CD14-positive monocyte (primary cell): ENCODE measurements at regions not wholly inside any gene's neighbourhood (a gene's known extent, or its start where the extent isn't known, plus 50 kb on each side); places are given as distances from the start of the nearest gene placed in this dataset.

Source experiments
- DNase-seq, 3 donors: peaks; one replicate each; pipeline ENCODE4 v3.0.0-alpha.2; 2011 to 2022
- H2AFZ ChIP-seq: 2 replicates; pipeline ENCODE4 v1.6.0; 2012; ENCODE audit warnings: mild to moderate bottlenecking, low read depth, low read length, inconsistent platforms; ENCODE audit not compliant: insufficient read depth, poor library complexity, severe bottlenecking
- H3K27ac ChIP-seq, 2 donors: 1 replicate in 1 of 2; 2 replicates in 1 of 2; pipeline ENCODE4 v1.5.1; 2012 to 2013; ENCODE audit warnings: low read length in 2 of 2, control low read depth in 1 of 2, inconsistent platforms in 1 of 2, low read depth in 1 of 2, mild to moderate bottlenecking in 1 of 2
- H3K27me3 ChIP-seq, 2 donors: one replicate each; pipeline versions ENCODE4 v1.6.0 to v1.6.1; 2011 to 2013; ENCODE audit warnings: low read length in 2 of 2; ENCODE audit not compliant: control insufficient read depth in 2 of 2, insufficient read depth in 2 of 2
- H3K36me3 ChIP-seq, 2 donors: replicated peaks in 1 of 2; 1 replicate in 1 of 2; 2 replicates in 1 of 2; pipeline versions ENCODE4 v1.5.1 to v1.6.1; 2012 to 2013; ENCODE audit warnings: low read length in 2 of 2, control low read depth in 1 of 2, inconsistent platforms in 1 of 2, mild to moderate bottlenecking in 1 of 2; ENCODE audit not compliant: insufficient read depth in 2 of 2, control insufficient read depth in 1 of 2
- H3K4me1 ChIP-seq, 2 donors: 1 replicate in 1 of 2; 2 replicates in 1 of 2; pipeline versions ENCODE4 v1.5.1 to v1.6.1; 2012 to 2013; ENCODE audit warnings: low read length in 2 of 2, control low read depth in 1 of 2, inconsistent platforms in 1 of 2, mild to moderate bottlenecking in 1 of 2, moderate library complexity in 1 of 2; ENCODE audit not compliant: insufficient read depth in 2 of 2, control insufficient read depth in 1 of 2
- H3K4me2 ChIP-seq: replicated peaks from 2 replicates; pipeline ENCODE3; 2012; ENCODE audit warnings: low read length, moderate library complexity, mild to moderate bottlenecking; ENCODE audit not compliant: poor library complexity, severe bottlenecking; ENCODE audit errors: extremely low read depth
- H3K4me3 ChIP-seq, 3 experiments: fragments of 200-600 bp in 1 of 3; sonication (generic) in 1 of 3; replicated peaks in 1 of 3; 1 replicate in 2 of 3; 2 replicates in 1 of 3; pipeline ENCODE4 v1.5.1; 2011 to 2013; ENCODE audit warnings: low read length in 3 of 3, mild to moderate bottlenecking in 3 of 3, control low read depth in 2 of 3, low read depth in 2 of 3, inconsistent platforms in 1 of 3, moderate library complexity in 1 of 3
- H3K79me2 ChIP-seq: 2 replicates; pipeline ENCODE4 v1.6.0; 2012; ENCODE audit warnings: mild to moderate bottlenecking, control low read depth, inconsistent platforms, low read length, moderate library complexity; ENCODE audit not compliant: insufficient read depth
- H3K9ac ChIP-seq: 2 replicates; pipeline ENCODE4 v1.6.0; 2017; ENCODE audit warnings: low read length, mild to moderate bottlenecking; ENCODE audit not compliant: insufficient read depth, poor library complexity, severe bottlenecking
- H3K9me3 ChIP-seq, 2 donors: replicated peaks in 1 of 2; 1 replicate in 1 of 2; 2 replicates in 1 of 2; pipeline versions ENCODE4 v1.5.1 to v1.6.1; 2012 to 2013; ENCODE audit warnings: low read length in 2 of 2, control low read depth in 1 of 2; ENCODE audit not compliant: control insufficient read depth in 1 of 2, insufficient read depth in 1 of 2
- H4K20me1 ChIP-seq: 2 replicates; pipeline ENCODE4 v1.6.0; 2012; ENCODE audit warnings: mild to moderate bottlenecking, low read length, control low read depth, moderate library complexity; ENCODE audit not compliant: insufficient read depth
- H3K27ac Mint-ChIP-seq, 7 donors: one replicate each; pipeline ENCODE4 v1.8.0; 2020; ENCODE audit warnings: mild to moderate bottlenecking in 7 of 7, mixed read lengths in 7 of 7, moderate library complexity in 6 of 7, inconsistent platforms in 2 of 7
- H3K27me3 Mint-ChIP-seq, 3 donors: one replicate each; pipeline ENCODE4 v1.8.0; 2021 to 2022; ENCODE audit warnings: low read depth in 3 of 3, mild to moderate bottlenecking in 3 of 3, mixed read lengths in 3 of 3, moderate library complexity in 3 of 3, inconsistent platforms in 1 of 3
- H3K36me3 Mint-ChIP-seq, 2 donors: one replicate each; pipeline ENCODE4 v1.8.0; 2020; ENCODE audit warnings: mixed read lengths in 2 of 2, inconsistent platforms in 1 of 2, mild to moderate bottlenecking in 1 of 2
- H3K4me1 Mint-ChIP-seq: one replicate; pipeline ENCODE4 v1.8.0; 2020; ENCODE audit warnings: mild to moderate bottlenecking, mixed read lengths
- H3K4me3 Mint-ChIP-seq, 2 donors: one replicate each; pipeline ENCODE4 v1.8.0; 2020; ENCODE audit warnings: mild to moderate bottlenecking in 2 of 2, mixed read lengths in 2 of 2, moderate library complexity in 1 of 2
- H3K9me3 Mint-ChIP-seq, 7 donors: one replicate each; pipeline ENCODE4 v1.8.0; 2020 to 2022; ENCODE audit warnings: mixed read lengths in 7 of 7, mild to moderate bottlenecking in 6 of 7, moderate library complexity in 6 of 7, inconsistent platforms in 2 of 7
- WGBS: methylation state at CpG from one replicate; pipeline ENCODE4 v1.1.5; 2013; ENCODE audit warnings: missing lambda C conversion rate; ENCODE audit not compliant: insufficient coverage; 5-methylcytosine and 5-hydroxymethylcytosine counted together
- intact Hi-C, 2 donors: fragments of 100-400 bp; cut with micrococcal nuclease; formaldehyde crosslinking; loops; one replicate each; pipeline versions ENCODE4 v1.15.0 to v1.15.1; 2023
- TF ChIP-seq, protein P1 (sequence below): fragments of 200-600 bp; IDR thresholded peaks from one replicate; pipeline ENCODE4 v1.8.0; 2022; ENCODE audit warnings: antibody characterized with exemption, mild to moderate bottlenecking

DNA sequence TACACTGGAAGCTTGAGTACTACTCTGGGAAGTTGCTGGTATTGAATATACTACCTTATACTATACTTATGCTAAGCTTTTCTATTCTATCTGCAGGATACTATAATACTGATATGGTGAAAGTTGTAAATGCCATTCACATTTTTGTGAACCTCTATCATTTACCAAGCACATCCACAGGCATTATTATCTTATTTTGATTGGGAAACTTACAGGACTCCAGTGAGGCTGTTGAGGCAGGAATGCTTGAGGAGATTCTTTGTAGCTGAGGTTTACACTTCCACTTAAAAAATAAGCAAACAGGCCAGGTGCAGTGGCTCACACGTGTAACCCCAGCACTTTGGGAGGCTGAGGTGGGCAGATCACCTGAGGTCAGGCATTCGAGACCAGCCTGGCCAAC is 442.9 kb downstream of the QKI start:
- H3K27me3 ChIP-seq, result peaks cover 17 to 19% of the 10 kb centered on the region in 2 donors
- no peaks in the 10 kb centered on the region for H3K79me2 ChIP-seq
- 92% methylated on average over 2 of the region's 2 CpGs for WGBS
- no peak overlapping the region for H3K4me3 ChIP-seq
- no peak overlapping the region for H2AFZ ChIP-seq
- H3K9me3 Mint-ChIP-seq, result peaks cover 0 to 14% (median 3%) of the 10 kb centered on the region in 7 donors
- H4K20me1 ChIP-seq, result no peaks in the 10 kb centered on the region
- intact Hi-C loops, result no loop called here
- no peak overlapping the region for H3K9ac ChIP-seq
- no peak overlapping the region for H3K4me2 ChIP-seq
- no peak overlapping the region for H3K27ac ChIP-seq
- H3K36me3 ChIP-seq, result no peaks in the 10 kb centered on the region
- TF ChIP-seq, protein P1, sequence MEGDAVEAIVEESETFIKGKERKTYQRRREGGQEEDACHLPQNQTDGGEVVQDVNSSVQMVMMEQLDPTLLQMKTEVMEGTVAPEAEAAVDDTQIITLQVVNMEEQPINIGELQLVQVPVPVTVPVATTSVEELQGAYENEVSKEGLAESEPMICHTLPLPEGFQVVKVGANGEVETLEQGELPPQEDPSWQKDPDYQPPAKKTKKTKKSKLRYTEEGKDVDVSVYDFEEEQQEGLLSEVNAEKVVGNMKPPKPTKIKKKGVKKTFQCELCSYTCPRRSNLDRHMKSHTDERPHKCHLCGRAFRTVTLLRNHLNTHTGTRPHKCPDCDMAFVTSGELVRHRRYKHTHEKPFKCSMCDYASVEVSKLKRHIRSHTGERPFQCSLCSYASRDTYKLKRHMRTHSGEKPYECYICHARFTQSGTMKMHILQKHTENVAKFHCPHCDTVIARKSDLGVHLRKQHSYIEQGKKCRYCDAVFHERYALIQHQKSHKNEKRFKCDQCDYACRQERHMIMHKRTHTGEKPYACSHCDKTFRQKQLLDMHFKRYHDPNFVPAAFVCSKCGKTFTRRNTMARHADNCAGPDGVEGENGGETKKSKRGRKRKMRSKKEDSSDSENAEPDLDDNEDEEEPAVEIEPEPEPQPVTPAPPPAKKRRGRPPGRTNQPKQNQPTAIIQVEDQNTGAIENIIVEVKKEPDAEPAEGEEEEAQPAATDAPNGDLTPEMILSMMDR, result no peak
- H3K4me1 Mint-ChIP-seq, result peaks cover 5% of the 10 kb centered on the region
- no peak overlapping the region for H3K4me3 Mint-ChIP-seq
- H3K27ac Mint-ChIP-seq, result no peak overlapping the region
- DNase-seq, result no peak
- H3K9me3 ChIP-seq, result peaks cover 0 to 3% of the 10 kb centered on the region in 2 donors
- H3K27me3 Mint-ChIP-seq, result peaks cover 20 to 42% (median 36%) of the 10 kb centered on the region in 3 donors
- no peaks in the 10 kb centered on the region for H3K36me3 Mint-ChIP-seq
- peaks cover 0 to 6% of the 10 kb centered on the region in 2 donors for H3K4me1 ChIP-seq

DNA sequence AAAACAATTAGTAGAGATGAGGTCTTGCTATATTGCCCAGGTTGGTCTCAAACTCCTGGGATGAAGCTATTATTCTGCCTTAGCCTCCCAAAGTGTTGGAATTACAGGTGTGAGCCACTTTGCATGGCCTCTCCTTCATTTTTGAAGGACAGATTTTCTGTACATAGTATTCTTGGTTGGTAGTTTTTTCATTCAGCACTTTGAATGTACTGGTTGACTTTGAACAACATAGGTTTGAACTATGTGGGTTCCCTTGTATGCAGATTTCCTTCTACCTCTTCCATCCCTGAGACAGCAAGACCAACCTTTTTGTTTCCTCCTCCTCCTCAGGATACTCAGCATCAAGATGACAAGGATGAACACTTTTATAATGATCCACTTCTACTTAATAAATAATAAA is 436.4 kb downstream of the QKI start:
- no peak for DNase-seq
- Mint-ChIP-seq H3K27ac (no peak overlapping the region), H3K27me3 (peaks cover 8 to 16% (median 10%) of the 10 kb centered on the region in 3 donors), H3K4me3 (no peak overlapping the region), H3K9me3 (peaks cover 6 to 27% (median 21%) of the 10 kb centered on the region in 7 donors), H3K4me1 (no peaks in the 10 kb centered on the region), H3K36me3 (no peaks in the 10 kb centered on the region)
- Histone ChIP-seq H3K27ac (no peak overlapping the region), H3K36me3 (no peaks in the 10 kb centered on the region), H3K79me2 (no peaks in the 10 kb centered on the region), H3K4me3 (no peak overlapping the region), H3K9me3 (peaks cover 9 to 11% of the 10 kb centered on the region in 2 donors), H2AFZ (no peak overlapping the region), H4K20me1 (no peaks in the 10 kb centered on the region), H3K27me3 (no peaks in the 10 kb centered on the region), H3K9ac (no peak overlapping the region), H3K4me2 (no peak overlapping the region), H3K4me1 (no peaks in the 10 kb centered on the region)
- TF ChIP-seq, protein P1, result no peak
- intact Hi-C loops, result no loop called here
